Liver (tissue), 3 donors: ENCODE measurements at regions not wholly inside any gene's neighbourhood (a gene's known extent, or its start where the extent isn't known, plus 50 kb on each side); places are given as distances from the start of the nearest gene placed in this dataset.

Source experiments
- ATF3 ChIP-seq: IDR thresholded peaks from 2 replicates; pipeline ENCODE4 v1.6.1; 2016; ENCODE audit warnings: antibody characterized with exemption
- CTCF ChIP-seq: fragments of 150-350 bp; IDR thresholded peaks from 2 replicates; pipeline ENCODE4 v1.5.1; 2017; ENCODE audit warnings: improper control_type of control experiment, low read depth, low read length; ENCODE audit not compliant: missing input control
- FOXA1 ChIP-seq: IDR thresholded peaks from 2 replicates; pipeline ENCODE4 v1.6.1; 2016; ENCODE audit warnings: antibody characterized with exemption
- NR2F2 ChIP-seq: IDR thresholded peaks from 2 replicates; pipeline ENCODE4 v1.6.1; 2016; ENCODE audit warnings: antibody characterized with exemption
- RAD21 ChIP-seq, 2 donors: IDR thresholded peaks; 2 replicates each; pipeline ENCODE4 v1.6.1; 2016; ENCODE audit warnings: antibody characterized with exemption in 2 of 2, mild to moderate bottlenecking in 2 of 2
- RXRA ChIP-seq, 2 donors: IDR thresholded peaks; 2 replicates each; pipeline ENCODE4 v1.6.1; 2017 to 2018; ENCODE audit warnings: antibody characterized with exemption in 2 of 2, mild to moderate bottlenecking in 1 of 2
- SP1 ChIP-seq: IDR thresholded peaks from 2 replicates; pipeline ENCODE4 v1.6.1; 2018; ENCODE audit warnings: antibody characterized with exemption, mild to moderate bottlenecking
- TAF1 ChIP-seq: conservative IDR thresholded peaks from 2 replicates; pipeline ENCODE4 v1.6.1; 2016; ENCODE audit warnings: antibody characterized with exemption, mild to moderate bottlenecking
- YY1 ChIP-seq: IDR thresholded peaks from 2 replicates; pipeline ENCODE4 v1.6.1; 2016; ENCODE audit warnings: antibody characterized with exemption, mild to moderate bottlenecking
- donor health status: healthy.
- donor health status: healthy.

- TF ChIP-seq NR2F2 (no peak), CTCF (no peak), ATF3 (no peak), RXRA (IDR thresholded peaks at IDR 0.05) (no peak), TAF1 (no peak), RAD21 (IDR thresholded peaks at IDR 0.05) (no peak), SP1 (no peak), FOXA1 (no peak), YY1 (no peak)
Observed at GRCh38 chr18:78693429-78693828, 286.2 kb upstream of the SALL3 start.
